ENCODE measurements at regions not wholly inside any gene's neighbourhood (a gene's known extent, or its start where the extent isn't known, plus 50 kb on each side); places are given as distances from the start of the nearest gene placed in this dataset.

GRCh38 chr11:10629411-10630002, 61.0 kb upstream of the LYVE1 start:
- Histone ChIP-seq H3K4me3 (no peak overlapping the region), H3K36me3 (replicated peaks; ENCODE audit: insufficient read depth, low read depth) (no peaks in the 10 kb centered on the region), H2AFZ (no peak overlapping the region), H4K20me1 (ENCODE audit: insufficient read depth, poor library complexity, severe bottlenecking) (no peaks in the 10 kb centered on the region), H3K9me3 (ENCODE audit: low read depth) (no peaks in the 10 kb centered on the region), H3K79me2 (no peaks in the 10 kb centered on the region), H3K27me3 (no peaks in the 10 kb centered on the region), H3K27ac (no peak overlapping the region), H3K4me2 (no peak overlapping the region), H3K9me2 (replicated peaks; ENCODE audit: insufficient read depth) (no peaks in the 10 kb centered on the region), H3K4me1 (ENCODE audit: insufficient read depth) (no peaks in the 10 kb centered on the region)
- TF ChIP-seq CTCF (IDR thresholded peaks at IDR 0.05; ENCODE audit: poor library complexity) = no peak
- TF ChIP-seq EZH2phosphoT487 (IDR thresholded peaks at IDR 0.05; ENCODE audit: low read depth, severe bottlenecking, unreplicated experiment) = no peak
- no peak for TF ChIP-seq EZH2 (IDR thresholded peaks at IDR 0.05; ENCODE audit: borderline replicate concordance)
- WGBS (ENCODE audit: low lambda C conversion rate, missing lambda C conversion rate) = 93% methylated on average over 13 of the region's 13 CpGs
- no peak for DNase-seq (ENCODE audit: low spot score)

- no peaks in the 10 kb centered on the region for H3K27me3 ChIP-seq
- no peak for DNase-seq (ENCODE audit: low spot score)
- no peak overlapping the region for H2AFZ ChIP-seq
- 78% methylated on average over 10 of the region's 10 CpGs for WGBS (ENCODE audit: low lambda C conversion rate, missing lambda C conversion rate)
- no peaks in the 10 kb centered on the region for H3K36me3 ChIP-seq (replicated peaks; ENCODE audit: insufficient read depth, low read depth)
- no peaks in the 10 kb centered on the region for H3K9me3 ChIP-seq (ENCODE audit: low read depth)
- no peak overlapping the region for H3K4me3 ChIP-seq
- H3K27ac ChIP-seq = no peak overlapping the region
- TF ChIP-seq CTCF (IDR thresholded peaks at IDR 0.05; ENCODE audit: poor library complexity) (no peak), EZH2 (IDR thresholded peaks at IDR 0.05; ENCODE audit: borderline replicate concordance) (no peak), EZH2phosphoT487 (IDR thresholded peaks at IDR 0.05; ENCODE audit: low read depth, severe bottlenecking, unreplicated experiment) (no peak)
- no peaks in the 10 kb centered on the region for H3K9me2 ChIP-seq (replicated peaks; ENCODE audit: insufficient read depth)
- no peaks in the 10 kb centered on the region for H3K79me2 ChIP-seq
- H4K20me1 ChIP-seq (ENCODE audit: insufficient read depth, poor library complexity, severe bottlenecking) = no peaks in the 10 kb centered on the region
- no peak overlapping the region for H3K4me2 ChIP-seq
- H3K4me1 ChIP-seq (ENCODE audit: insufficient read depth) = no peaks in the 10 kb centered on the region
These were observed 60.2 kb upstream of the LYVE1 start for GRCh38 chr11:10628508-10629236.

- DNase-seq (ENCODE audit: low spot score) = no peak
- H4K20me1 ChIP-seq (ENCODE audit: insufficient read depth, poor library complexity, severe bottlenecking) = no peaks in the 10 kb centered on the region
- H3K9me2 ChIP-seq (replicated peaks; ENCODE audit: insufficient read depth) = no peaks in the 10 kb centered on the region
- 93% methylated on average over 5 of the region's 5 CpGs for WGBS (ENCODE audit: low lambda C conversion rate, missing lambda C conversion rate)
- H3K9me3 ChIP-seq (ENCODE audit: low read depth) = no peaks in the 10 kb centered on the region
- no peaks in the 10 kb centered on the region for H3K4me1 ChIP-seq (ENCODE audit: insufficient read depth)
- no peak for TF ChIP-seq EZH2 (IDR thresholded peaks at IDR 0.05; ENCODE audit: borderline replicate concordance)
- TF ChIP-seq CTCF (IDR thresholded peaks at IDR 0.05; ENCODE audit: poor library complexity) = no peak
- no peak for TF ChIP-seq EZH2phosphoT487 (IDR thresholded peaks at IDR 0.05; ENCODE audit: low read depth, severe bottlenecking, unreplicated experiment)
- H3K4me2 ChIP-seq = no peak overlapping the region
- no peak overlapping the region for H3K4me3 ChIP-seq
- H2AFZ ChIP-seq = no peak overlapping the region
- H3K79me2 ChIP-seq = no peaks in the 10 kb centered on the region
- H3K27ac ChIP-seq = no peak overlapping the region
- H3K27me3 ChIP-seq = no peaks in the 10 kb centered on the region
- H3K36me3 ChIP-seq (replicated peaks; ENCODE audit: insufficient read depth, low read depth) = no peaks in the 10 kb centered on the region
These were observed 59.4 kb upstream of the LYVE1 start for GRCh38 chr11:10627816-10628215.
